RWPE1 (cell line): ENCODE measurements at regions not wholly inside any gene's neighbourhood (a gene's known extent, or its start where the extent isn't known, plus 50 kb on each side); places are given as distances from the start of the nearest gene placed in this dataset.

Source experiments
- CTCF ChIA-PET: fragments of 350-600 bp; sonication (Branson Sonifier 250); formaldehyde crosslinking; extraction: SDS; loops from one replicate; lab custom pipeline; 2021; lab: Yijun Ruan, JAX
- POLR2A ChIA-PET: fragments of 400-600 bp; formaldehyde crosslinking; extraction: SDS; loops from one replicate; lab custom pipeline; 2020; ENCODE audit warnings: antibody characterized with exemption; ENCODE audit not compliant: low non-redundant PET; lab: Yijun Ruan, JAX
- DNase-seq: peaks from one replicate; pipeline ENCODE4 v3.0.0; 2012; ENCODE audit warnings: low spot score
- H3K27ac ChIP-seq: fragments of 450-650 bp; 2 replicates; pipeline ENCODE4 v1.5.1; 2017
- CTCF ChIP-seq: fragments of 450-650 bp; conservative IDR thresholded peaks from 2 replicates; pipeline ENCODE4 v1.5.1; 2017; ENCODE audit warnings: low read depth, mild to moderate bottlenecking

GRCh38 chr12:32053881-32054624, 52.6 kb upstream of the BICD1 start:
- ChIA-PET POLR2A (no interaction called here), CTCF (interaction anchor here (0.6 kb wide), 1 partner anchor 260 kb away, joined by 3 read pairs; no protein-coding TSS in a partner anchor)
- no peak for TF ChIP-seq CTCF
- H3K27ac ChIP-seq = no peak overlapping the region
- DNase-seq = no peak
